ENCODE measurements at regions not wholly inside any gene's neighbourhood (a gene's known extent, or its start where the extent isn't known, plus 50 kb on each side); places are given as distances from the start of the nearest gene placed in this dataset.

DNA sequence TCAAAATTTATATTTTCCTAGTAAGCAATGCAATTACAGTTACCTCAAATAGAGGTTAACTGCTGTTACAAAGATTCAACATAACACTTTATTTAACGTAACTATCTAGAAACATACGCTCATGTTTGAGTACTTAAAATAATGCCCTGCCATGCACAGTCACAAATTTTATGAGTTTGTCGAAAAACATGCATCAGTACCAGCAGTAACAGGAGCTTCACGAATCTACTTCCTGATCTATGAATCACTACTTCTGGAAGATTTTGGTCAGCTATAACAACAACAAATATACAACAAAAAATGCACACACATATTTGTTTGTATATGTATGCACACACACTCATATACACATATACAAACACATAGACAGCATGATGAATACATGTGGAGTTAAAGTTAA is 881.8 kb downstream of the FSCB start:
- TF ChIP-seq, protein P1, sequence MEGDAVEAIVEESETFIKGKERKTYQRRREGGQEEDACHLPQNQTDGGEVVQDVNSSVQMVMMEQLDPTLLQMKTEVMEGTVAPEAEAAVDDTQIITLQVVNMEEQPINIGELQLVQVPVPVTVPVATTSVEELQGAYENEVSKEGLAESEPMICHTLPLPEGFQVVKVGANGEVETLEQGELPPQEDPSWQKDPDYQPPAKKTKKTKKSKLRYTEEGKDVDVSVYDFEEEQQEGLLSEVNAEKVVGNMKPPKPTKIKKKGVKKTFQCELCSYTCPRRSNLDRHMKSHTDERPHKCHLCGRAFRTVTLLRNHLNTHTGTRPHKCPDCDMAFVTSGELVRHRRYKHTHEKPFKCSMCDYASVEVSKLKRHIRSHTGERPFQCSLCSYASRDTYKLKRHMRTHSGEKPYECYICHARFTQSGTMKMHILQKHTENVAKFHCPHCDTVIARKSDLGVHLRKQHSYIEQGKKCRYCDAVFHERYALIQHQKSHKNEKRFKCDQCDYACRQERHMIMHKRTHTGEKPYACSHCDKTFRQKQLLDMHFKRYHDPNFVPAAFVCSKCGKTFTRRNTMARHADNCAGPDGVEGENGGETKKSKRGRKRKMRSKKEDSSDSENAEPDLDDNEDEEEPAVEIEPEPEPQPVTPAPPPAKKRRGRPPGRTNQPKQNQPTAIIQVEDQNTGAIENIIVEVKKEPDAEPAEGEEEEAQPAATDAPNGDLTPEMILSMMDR (tag by site-specific recombination; IDR thresholded peaks at IDR 0.05), result no peak
- no peak for TF ChIP-seq TCF7L2 (IDR thresholded peaks at IDR 0.05; ENCODE audit: borderline replicate concordance, low read depth, low read length)
- TF ChIP-seq, protein P2, sequence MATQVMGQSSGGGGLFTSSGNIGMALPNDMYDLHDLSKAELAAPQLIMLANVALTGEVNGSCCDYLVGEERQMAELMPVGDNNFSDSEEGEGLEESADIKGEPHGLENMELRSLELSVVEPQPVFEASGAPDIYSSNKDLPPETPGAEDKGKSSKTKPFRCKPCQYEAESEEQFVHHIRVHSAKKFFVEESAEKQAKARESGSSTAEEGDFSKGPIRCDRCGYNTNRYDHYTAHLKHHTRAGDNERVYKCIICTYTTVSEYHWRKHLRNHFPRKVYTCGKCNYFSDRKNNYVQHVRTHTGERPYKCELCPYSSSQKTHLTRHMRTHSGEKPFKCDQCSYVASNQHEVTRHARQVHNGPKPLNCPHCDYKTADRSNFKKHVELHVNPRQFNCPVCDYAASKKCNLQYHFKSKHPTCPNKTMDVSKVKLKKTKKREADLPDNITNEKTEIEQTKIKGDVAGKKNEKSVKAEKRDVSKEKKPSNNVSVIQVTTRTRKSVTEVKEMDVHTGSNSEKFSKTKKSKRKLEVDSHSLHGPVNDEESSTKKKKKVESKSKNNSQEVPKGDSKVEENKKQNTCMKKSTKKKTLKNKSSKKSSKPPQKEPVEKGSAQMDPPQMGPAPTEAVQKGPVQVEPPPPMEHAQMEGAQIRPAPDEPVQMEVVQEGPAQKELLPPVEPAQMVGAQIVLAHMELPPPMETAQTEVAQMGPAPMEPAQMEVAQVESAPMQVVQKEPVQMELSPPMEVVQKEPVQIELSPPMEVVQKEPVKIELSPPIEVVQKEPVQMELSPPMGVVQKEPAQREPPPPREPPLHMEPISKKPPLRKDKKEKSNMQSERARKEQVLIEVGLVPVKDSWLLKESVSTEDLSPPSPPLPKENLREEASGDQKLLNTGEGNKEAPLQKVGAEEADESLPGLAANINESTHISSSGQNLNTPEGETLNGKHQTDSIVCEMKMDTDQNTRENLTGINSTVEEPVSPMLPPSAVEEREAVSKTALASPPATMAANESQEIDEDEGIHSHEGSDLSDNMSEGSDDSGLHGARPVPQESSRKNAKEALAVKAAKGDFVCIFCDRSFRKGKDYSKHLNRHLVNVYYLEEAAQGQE (tag by site-specific recombination; IDR thresholded peaks at IDR 0.05), result no peak
- no peak for TF ChIP-seq ZBTB48 (tag by site-specific recombination; IDR thresholded peaks at IDR 0.05)
- TF ChIP-seq, protein P3, sequence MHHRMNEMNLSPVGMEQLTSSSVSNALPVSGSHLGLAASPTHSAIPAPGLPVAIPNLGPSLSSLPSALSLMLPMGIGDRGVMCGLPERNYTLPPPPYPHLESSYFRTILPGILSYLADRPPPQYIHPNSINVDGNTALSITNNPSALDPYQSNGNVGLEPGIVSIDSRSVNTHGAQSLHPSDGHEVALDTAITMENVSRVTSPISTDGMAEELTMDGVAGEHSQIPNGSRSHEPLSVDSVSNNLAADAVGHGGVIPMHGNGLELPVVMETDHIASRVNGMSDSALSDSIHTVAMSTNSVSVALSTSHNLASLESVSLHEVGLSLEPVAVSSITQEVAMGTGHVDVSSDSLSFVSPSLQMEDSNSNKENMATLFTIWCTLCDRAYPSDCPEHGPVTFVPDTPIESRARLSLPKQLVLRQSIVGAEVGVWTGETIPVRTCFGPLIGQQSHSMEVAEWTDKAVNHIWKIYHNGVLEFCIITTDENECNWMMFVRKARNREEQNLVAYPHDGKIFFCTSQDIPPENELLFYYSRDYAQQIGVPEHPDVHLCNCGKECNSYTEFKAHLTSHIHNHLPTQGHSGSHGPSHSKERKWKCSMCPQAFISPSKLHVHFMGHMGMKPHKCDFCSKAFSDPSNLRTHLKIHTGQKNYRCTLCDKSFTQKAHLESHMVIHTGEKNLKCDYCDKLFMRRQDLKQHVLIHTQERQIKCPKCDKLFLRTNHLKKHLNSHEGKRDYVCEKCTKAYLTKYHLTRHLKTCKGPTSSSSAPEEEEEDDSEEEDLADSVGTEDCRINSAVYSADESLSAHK (tag by site-specific recombination; IDR thresholded peaks at IDR 0.05), result no peak

Measured in HEK293 (cell line).